Liver (tissue), 8 donors: ENCODE measurements at regions not wholly inside any gene's neighbourhood (a gene's known extent, or its start where the extent isn't known, plus 50 kb on each side); places are given as distances from the start of the nearest gene placed in this dataset.

ENCODE experiments used
- DNase-seq: peaks from one replicate; pipeline ENCODE4 v3.0.0-alpha.2; 2017; ENCODE audit warnings: low spot score
- H3K27ac ChIP-seq, 2 donors: one replicate each; pipeline ENCODE4 v1.7.0; 2013; ENCODE audit warnings: inconsistent platforms in 2 of 2, low read length in 2 of 2, control low read depth in 1 of 2, low read depth in 1 of 2, mild to moderate bottlenecking in 1 of 2
- H3K27me3 ChIP-seq, 4 donors: one replicate each; pipeline versions ENCODE4 v1.6.1 to v1.7.0; 2013; ENCODE audit warnings: low read length in 3 of 4, inconsistent platforms in 1 of 4, mild to moderate bottlenecking in 1 of 4, moderate library complexity in 1 of 4; ENCODE audit not compliant: control insufficient read depth in 4 of 4, insufficient read depth in 4 of 4
- H3K36me3 ChIP-seq, 4 donors: one replicate each; pipeline versions ENCODE4 v1.6.1 to v1.7.0; 2013; ENCODE audit warnings: low read length in 3 of 4, mild to moderate bottlenecking in 3 of 4, low read depth in 1 of 4, moderate library complexity in 1 of 4; ENCODE audit not compliant: control insufficient read depth in 4 of 4, insufficient read depth in 3 of 4
- H3K4me1 ChIP-seq, 4 donors: one replicate each; pipeline versions ENCODE4 v1.6.1 to v1.7.0; 2013; ENCODE audit warnings: low read length in 3 of 4, mild to moderate bottlenecking in 3 of 4, moderate library complexity in 1 of 4; ENCODE audit not compliant: control insufficient read depth in 4 of 4, insufficient read depth in 4 of 4
- H3K4me3 ChIP-seq, 3 donors: one replicate each; pipeline versions ENCODE4 v1.6.1 to v1.7.0; 2013; ENCODE audit warnings: low read length in 3 of 3, control low read depth in 1 of 3, low read depth in 1 of 3, mild to moderate bottlenecking in 1 of 3
- H3K9ac ChIP-seq, 2 donors: one replicate each; pipeline ENCODE4 v1.7.0; 2013; ENCODE audit warnings: low read length in 2 of 2, mild to moderate bottlenecking in 2 of 2, moderate library complexity in 2 of 2, control low read depth in 1 of 2, low read depth in 1 of 2
- H3K9me3 ChIP-seq, 4 donors: one replicate each; pipeline versions ENCODE4 v1.6.1 to v1.7.0; 2013; ENCODE audit warnings: low read length in 3 of 4; ENCODE audit not compliant: control insufficient read depth in 4 of 4
- CTCF ChIP-seq: fragments of 150-350 bp; IDR thresholded peaks from 2 replicates; pipeline ENCODE4 v1.5.1; 2017; ENCODE audit warnings: improper control_type of control experiment, low read depth, low read length; ENCODE audit not compliant: missing input control
- EGR1 ChIP-seq, 2 donors: IDR thresholded peaks; 2 replicates each; pipeline ENCODE4 v1.6.1; 2016 to 2018; ENCODE audit warnings: antibody characterized with exemption in 2 of 2, low read depth in 2 of 2
- FOXA1 ChIP-seq: IDR thresholded peaks from 2 replicates; pipeline ENCODE4 v1.6.1; 2016; ENCODE audit warnings: antibody characterized with exemption
- FOXA2 ChIP-seq: IDR thresholded peaks from 2 replicates; pipeline ENCODE4 v1.6.1; 2016; ENCODE audit warnings: antibody characterized with exemption
- GABPA ChIP-seq, 2 donors: IDR thresholded peaks in 1 of 2; conservative IDR thresholded peaks in 1 of 2; 2 replicates each; pipeline ENCODE4 v1.6.1; 2016; ENCODE audit warnings: antibody characterized with exemption in 2 of 2, mild to moderate bottlenecking in 1 of 2, moderate library complexity in 1 of 2
- HNF4A ChIP-seq, 2 donors: conservative IDR thresholded peaks; 2 replicates each; pipeline ENCODE4 v1.6.1; 2016; ENCODE audit warnings: antibody characterized with exemption in 2 of 2, mild to moderate bottlenecking in 2 of 2
- HNF4G ChIP-seq: IDR thresholded peaks from 2 replicates; pipeline ENCODE4 v1.6.1; 2016; ENCODE audit warnings: antibody characterized with exemption
- JUND ChIP-seq, 2 donors: IDR thresholded peaks; 2 replicates each; pipeline ENCODE4 v1.6.1; 2016; ENCODE audit warnings: antibody characterized with exemption in 2 of 2
- MAX ChIP-seq: IDR thresholded peaks from 2 replicates; pipeline ENCODE4 v1.6.1; 2016; ENCODE audit warnings: antibody characterized with exemption
- NR2F2 ChIP-seq: IDR thresholded peaks from 2 replicates; pipeline ENCODE4 v1.6.1; 2016; ENCODE audit warnings: antibody characterized with exemption
- RXRA ChIP-seq, 2 donors: IDR thresholded peaks; 2 replicates each; pipeline ENCODE4 v1.6.1; 2017 to 2018; ENCODE audit warnings: antibody characterized with exemption in 2 of 2, mild to moderate bottlenecking in 1 of 2
- TAF1 ChIP-seq: conservative IDR thresholded peaks from 2 replicates; pipeline ENCODE4 v1.6.1; 2016; ENCODE audit warnings: antibody characterized with exemption, mild to moderate bottlenecking
- YY1 ChIP-seq: IDR thresholded peaks from 2 replicates; pipeline ENCODE4 v1.6.1; 2016; ENCODE audit warnings: antibody characterized with exemption, mild to moderate bottlenecking
- ZBTB33 ChIP-seq: IDR thresholded peaks from 2 replicates; pipeline ENCODE4 v1.6.1; 2016; ENCODE audit warnings: antibody characterized with exemption
- WGBS: extraction: QIAGEN DNeasy Blood & Tissue Kit; methylation state at CpG from one replicate; pipeline ENCODE4 v1.1.7; 2013; 5-methylcytosine and 5-hydroxymethylcytosine counted together
- TF ChIP-seq, protein P1 (sequence below): IDR thresholded peaks from 2 replicates; pipeline ENCODE4 v1.6.1; 2016; ENCODE audit warnings: antibody characterized with exemption, mild to moderate bottlenecking
- TF ChIP-seq, protein P2 (sequence below): IDR thresholded peaks from 2 replicates; pipeline ENCODE4 v1.6.1; 2016; ENCODE audit warnings: antibody characterized with exemption
- donor health status: healthy.
- donor health status: healthy.
- donor health status: healthy.
- donor health status: healthy.
- donor health status: healthy.

DNA sequence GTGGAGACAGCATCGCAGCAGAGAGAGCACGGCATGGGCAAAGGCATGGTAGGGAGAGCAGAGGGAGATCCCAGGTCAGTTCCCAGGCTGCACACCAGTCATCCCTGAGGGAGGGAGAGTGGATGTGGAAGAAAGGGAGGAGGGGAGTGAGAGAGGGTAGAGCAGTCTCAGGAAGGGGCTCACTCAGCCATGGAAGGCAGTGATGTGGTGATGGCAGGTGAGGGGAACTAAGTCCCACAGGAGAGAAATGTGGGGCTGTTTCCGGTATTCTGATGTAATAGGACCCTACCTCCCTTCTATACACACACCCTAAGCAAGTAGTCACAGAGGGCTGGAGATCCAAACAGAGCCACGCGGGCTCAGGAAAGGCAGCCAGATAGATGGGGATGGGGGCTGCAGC, 500.3 kb upstream of the CDH11 start:
- H3K4me1 ChIP-seq = no peaks in the 10 kb centered on the region
- WGBS = 80% methylated on average over 5 of the region's 5 CpGs
- TF ChIP-seq NR2F2 (no peak), HNF4G (no peak), YY1 (no peak), EGR1 (IDR thresholded peaks at IDR 0.05; ENCODE audit: low read depth in 2 of 2) (no peak), ZBTB33 (no peak)
- TF ChIP-seq, protein P1, sequence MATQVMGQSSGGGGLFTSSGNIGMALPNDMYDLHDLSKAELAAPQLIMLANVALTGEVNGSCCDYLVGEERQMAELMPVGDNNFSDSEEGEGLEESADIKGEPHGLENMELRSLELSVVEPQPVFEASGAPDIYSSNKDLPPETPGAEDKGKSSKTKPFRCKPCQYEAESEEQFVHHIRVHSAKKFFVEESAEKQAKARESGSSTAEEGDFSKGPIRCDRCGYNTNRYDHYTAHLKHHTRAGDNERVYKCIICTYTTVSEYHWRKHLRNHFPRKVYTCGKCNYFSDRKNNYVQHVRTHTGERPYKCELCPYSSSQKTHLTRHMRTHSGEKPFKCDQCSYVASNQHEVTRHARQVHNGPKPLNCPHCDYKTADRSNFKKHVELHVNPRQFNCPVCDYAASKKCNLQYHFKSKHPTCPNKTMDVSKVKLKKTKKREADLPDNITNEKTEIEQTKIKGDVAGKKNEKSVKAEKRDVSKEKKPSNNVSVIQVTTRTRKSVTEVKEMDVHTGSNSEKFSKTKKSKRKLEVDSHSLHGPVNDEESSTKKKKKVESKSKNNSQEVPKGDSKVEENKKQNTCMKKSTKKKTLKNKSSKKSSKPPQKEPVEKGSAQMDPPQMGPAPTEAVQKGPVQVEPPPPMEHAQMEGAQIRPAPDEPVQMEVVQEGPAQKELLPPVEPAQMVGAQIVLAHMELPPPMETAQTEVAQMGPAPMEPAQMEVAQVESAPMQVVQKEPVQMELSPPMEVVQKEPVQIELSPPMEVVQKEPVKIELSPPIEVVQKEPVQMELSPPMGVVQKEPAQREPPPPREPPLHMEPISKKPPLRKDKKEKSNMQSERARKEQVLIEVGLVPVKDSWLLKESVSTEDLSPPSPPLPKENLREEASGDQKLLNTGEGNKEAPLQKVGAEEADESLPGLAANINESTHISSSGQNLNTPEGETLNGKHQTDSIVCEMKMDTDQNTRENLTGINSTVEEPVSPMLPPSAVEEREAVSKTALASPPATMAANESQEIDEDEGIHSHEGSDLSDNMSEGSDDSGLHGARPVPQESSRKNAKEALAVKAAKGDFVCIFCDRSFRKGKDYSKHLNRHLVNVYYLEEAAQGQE = no peak
- H3K4me3 ChIP-seq = no peak overlapping the region
- H3K27me3 ChIP-seq = peaks cover 0 to 5% (median 0%) of the 10 kb centered on the region in 4 donors
- H3K36me3 ChIP-seq = no peaks in the 10 kb centered on the region
- no peak for DNase-seq
- no peak overlapping the region for H3K9ac ChIP-seq
- H3K9me3 ChIP-seq = no peaks in the 10 kb centered on the region
- no peak overlapping the region for H3K27ac ChIP-seq

- 66% methylated on average over 3 of the region's 3 CpGs for WGBS
- Histone ChIP-seq H3K4me3 (no peak overlapping the region), H3K27ac (no peak overlapping the region), H3K36me3 (no peaks in the 10 kb centered on the region), H3K27me3 (peaks cover 0 to 5% (median 0%) of the 10 kb centered on the region in 4 donors), H3K9me3 (no peaks in the 10 kb centered on the region), H3K4me1 (no peaks in the 10 kb centered on the region), H3K9ac (no peak overlapping the region)
- TF ChIP-seq EGR1 (IDR thresholded peaks at IDR 0.05; ENCODE audit: low read depth in 2 of 2) (no peak), TAF1 (no peak), HNF4A (conservative IDR thresholded peaks at IDR 0.05) (no peak), MAX (no peak), FOXA1 (no peak), GABPA (IDR thresholded peaks at IDR 0.05 in 1 of 2, conservative IDR thresholded peaks at IDR 0.05 in 1 of 2) (no peak)
- TF ChIP-seq, protein P2, sequence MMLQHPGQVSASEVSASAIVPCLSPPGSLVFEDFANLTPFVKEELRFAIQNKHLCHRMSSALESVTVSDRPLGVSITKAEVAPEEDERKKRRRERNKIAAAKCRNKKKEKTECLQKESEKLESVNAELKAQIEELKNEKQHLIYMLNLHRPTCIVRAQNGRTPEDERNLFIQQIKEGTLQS = no peak
- DNase-seq = no peak
These were observed 499.8 kb upstream of the CDH11 start for GRCh38 chr16:65621640-65622039.

DNA sequence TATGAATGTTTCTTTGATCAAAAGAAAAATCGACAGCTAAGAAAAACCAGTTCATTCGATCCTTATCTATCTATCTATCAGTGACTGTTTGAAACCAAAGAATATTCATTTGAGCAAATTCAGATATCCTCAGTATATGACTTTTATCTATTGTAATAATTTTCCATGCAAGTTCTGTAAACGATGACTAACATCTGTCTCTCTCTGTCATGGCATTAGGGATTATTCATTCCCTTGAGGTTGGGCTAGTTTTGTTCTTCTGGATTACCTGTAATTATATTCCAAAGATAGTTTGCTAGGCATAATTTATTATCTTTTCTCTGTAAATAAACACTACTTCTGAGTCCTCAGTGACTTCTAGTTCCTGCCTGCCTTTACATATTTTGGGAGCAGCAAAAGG, 497.7 kb upstream of the CDH11 start:
- 73% methylated on average over 3 of the region's 3 CpGs for WGBS
- Histone ChIP-seq H3K4me1 (no peaks in the 10 kb centered on the region), H3K9ac (no peak overlapping the region), H3K4me3 (no peak overlapping the region), H3K27ac (no peak overlapping the region), H3K9me3 (no peaks in the 10 kb centered on the region), H3K27me3 (peaks cover 0 to 5% (median 0%) of the 10 kb centered on the region in 4 donors), H3K36me3 (no peaks in the 10 kb centered on the region)
- DNase-seq = no peak
- TF ChIP-seq, protein P2 = no peak
- TF ChIP-seq TAF1 (no peak), FOXA2 (no peak), MAX (no peak), HNF4A (conservative IDR thresholded peaks at IDR 0.05) (no peak), EGR1 (IDR thresholded peaks at IDR 0.05; ENCODE audit: low read depth in 2 of 2) (no peak), HNF4G (no peak), RXRA (IDR thresholded peaks at IDR 0.05) (no peak), CTCF (no peak), GABPA (IDR thresholded peaks at IDR 0.05 in 1 of 2, conservative IDR thresholded peaks at IDR 0.05 in 1 of 2) (no peak), ZBTB33 (no peak), JUND (IDR thresholded peaks at IDR 0.05) (no peak)
